Colonic mucosa (tissue), 4 donors: ENCODE measurements at regions not wholly inside any gene's neighbourhood (a gene's known extent, or its start where the extent isn't known, plus 50 kb on each side); places are given as distances from the start of the nearest gene placed in this dataset.

Experiments used
- DNase-seq: peaks from one replicate; pipeline ENCODE4 v3.0.0-alpha.2; 2020
- H3K27ac ChIP-seq: fragments of 200-600 bp; one replicate; pipeline ENCODE4 v1.8.0; 2021
- H3K27me3 ChIP-seq: fragments of 200-600 bp; one replicate; pipeline ENCODE4 v1.8.0; 2021
- H3K36me3 ChIP-seq: fragments of 200-600 bp; one replicate; pipeline ENCODE4 v1.8.0; 2021
- H3K4me1 ChIP-seq: fragments of 200-600 bp; one replicate; pipeline ENCODE4 v1.8.0; 2021; ENCODE audit warnings: mild to moderate bottlenecking
- H3K4me3 ChIP-seq: fragments of 200-600 bp; one replicate; pipeline ENCODE4 v1.8.0; 2021
- H3K9ac ChIP-seq, 2 donors: one replicate each; pipeline ENCODE4 v1.7.0; 2013; ENCODE audit warnings: control low read depth in 2 of 2, low read depth in 2 of 2, low read length in 2 of 2
- H3K9me3 ChIP-seq: fragments of 200-600 bp; one replicate; pipeline ENCODE4 v1.8.0; 2021
- intact Hi-C: fragments of 100-400 bp; cut with DNase I; formaldehyde crosslinking; loops from one replicate; pipeline ENCODE4 v1.14.1; 2022
- TF ChIP-seq, protein P1 (sequence below): fragments of 200-600 bp; IDR thresholded peaks from one replicate; pipeline ENCODE4 v1.8.0; 2022; ENCODE audit warnings: antibody characterized with exemption, mild to moderate bottlenecking
- donor health status: healthy.
- donor health status: DM: no; HTN: no; CAD: no.
- donor health status: DM: no; HTN: no; CAD: no.

DNA sequence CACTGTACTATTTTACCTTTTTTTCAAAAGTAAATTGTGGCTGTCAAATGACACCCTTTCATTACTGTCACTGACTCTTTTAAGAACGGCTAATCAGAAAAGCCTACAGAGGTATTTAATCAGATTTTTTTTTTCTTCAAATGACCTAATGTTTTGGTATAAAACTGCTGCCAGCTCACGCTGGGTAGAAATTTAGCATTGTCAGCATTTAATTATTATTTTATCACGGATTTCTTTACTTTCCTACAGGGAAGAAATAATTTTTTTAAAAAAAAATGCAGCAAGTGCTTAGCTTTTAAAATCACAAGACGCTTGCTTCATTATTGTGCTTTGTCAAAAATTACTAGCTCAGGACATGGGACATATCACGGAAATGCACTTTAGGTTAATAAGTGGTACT, 149.1 kb upstream of the FOXN3 start:
- intact Hi-C loops, result no loop called here
- TF ChIP-seq, protein P1, sequence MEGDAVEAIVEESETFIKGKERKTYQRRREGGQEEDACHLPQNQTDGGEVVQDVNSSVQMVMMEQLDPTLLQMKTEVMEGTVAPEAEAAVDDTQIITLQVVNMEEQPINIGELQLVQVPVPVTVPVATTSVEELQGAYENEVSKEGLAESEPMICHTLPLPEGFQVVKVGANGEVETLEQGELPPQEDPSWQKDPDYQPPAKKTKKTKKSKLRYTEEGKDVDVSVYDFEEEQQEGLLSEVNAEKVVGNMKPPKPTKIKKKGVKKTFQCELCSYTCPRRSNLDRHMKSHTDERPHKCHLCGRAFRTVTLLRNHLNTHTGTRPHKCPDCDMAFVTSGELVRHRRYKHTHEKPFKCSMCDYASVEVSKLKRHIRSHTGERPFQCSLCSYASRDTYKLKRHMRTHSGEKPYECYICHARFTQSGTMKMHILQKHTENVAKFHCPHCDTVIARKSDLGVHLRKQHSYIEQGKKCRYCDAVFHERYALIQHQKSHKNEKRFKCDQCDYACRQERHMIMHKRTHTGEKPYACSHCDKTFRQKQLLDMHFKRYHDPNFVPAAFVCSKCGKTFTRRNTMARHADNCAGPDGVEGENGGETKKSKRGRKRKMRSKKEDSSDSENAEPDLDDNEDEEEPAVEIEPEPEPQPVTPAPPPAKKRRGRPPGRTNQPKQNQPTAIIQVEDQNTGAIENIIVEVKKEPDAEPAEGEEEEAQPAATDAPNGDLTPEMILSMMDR, result no peak
- no peaks in the 10 kb centered on the region for H3K4me1 ChIP-seq
- no peaks in the 10 kb centered on the region for H3K36me3 ChIP-seq
- no peaks in the 10 kb centered on the region for H3K27me3 ChIP-seq
- DNase-seq, result no peak
- no peak overlapping the region for H3K27ac ChIP-seq
- no peak overlapping the region for H3K9ac ChIP-seq
- no peaks in the 10 kb centered on the region for H3K9me3 ChIP-seq
- no peak overlapping the region for H3K4me3 ChIP-seq

DNA sequence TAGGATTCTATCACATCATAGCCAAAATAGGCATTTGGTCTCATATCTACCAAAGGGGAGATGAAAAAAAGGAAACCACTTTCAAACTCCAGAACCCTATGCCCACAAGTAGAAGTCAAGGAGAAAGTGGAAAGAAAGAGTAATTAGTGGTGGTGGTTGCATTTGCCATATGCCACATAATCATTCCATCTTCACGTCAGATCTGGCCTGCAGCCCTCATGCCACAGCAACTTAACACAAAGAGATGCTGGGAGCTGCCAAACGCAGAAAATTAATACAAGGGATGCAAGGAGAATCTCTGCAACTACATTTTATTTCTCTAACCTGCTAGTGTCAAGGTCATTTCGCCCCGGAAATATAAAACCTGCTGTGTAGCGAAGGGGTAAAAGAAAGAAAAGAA, 148.6 kb upstream of the FOXN3 start:
- Histone ChIP-seq H3K9me3 (no peaks in the 10 kb centered on the region), H3K27ac (no peak overlapping the region), H3K9ac (no peak overlapping the region), H3K27me3 (no peaks in the 10 kb centered on the region), H3K4me3 (no peak overlapping the region), H3K36me3 (no peaks in the 10 kb centered on the region), H3K4me1 (no peaks in the 10 kb centered on the region)
- TF ChIP-seq, protein P1, result no peak
- intact Hi-C loops, result no loop called here
- no peak for DNase-seq

GRCh38 chr14:89564989-89565388, 148.0 kb upstream of the FOXN3 start:
- H3K4me1 ChIP-seq, result no peaks in the 10 kb centered on the region
- intact Hi-C loops, result no loop called here
- no peak overlapping the region for H3K27ac ChIP-seq
- H3K9me3 ChIP-seq, result no peaks in the 10 kb centered on the region
- no peaks in the 10 kb centered on the region for H3K36me3 ChIP-seq
- H3K4me3 ChIP-seq, result no peak overlapping the region
- H3K9ac ChIP-seq, result no peak overlapping the region
- TF ChIP-seq, protein P1, result no peak
- H3K27me3 ChIP-seq, result no peaks in the 10 kb centered on the region
- no peak for DNase-seq

GRCh38 chr14:89564286-89564957, 147.4 kb upstream of the FOXN3 start:
- TF ChIP-seq, protein P1, result no peak
- H3K27ac ChIP-seq, result no peak overlapping the region

GRCh38 chr14:89563471-89563870, 146.4 kb upstream of the FOXN3 start:
- DNase-seq, result no peak
- H3K36me3 ChIP-seq, result no peaks in the 10 kb centered on the region
- no peaks in the 10 kb centered on the region for H3K9me3 ChIP-seq
- no peak overlapping the region for H3K9ac ChIP-seq
- H3K27ac ChIP-seq, result no peak overlapping the region
- TF ChIP-seq, protein P1, result no peak
- H3K4me3 ChIP-seq, result no peak overlapping the region
- H3K27me3 ChIP-seq, result no peaks in the 10 kb centered on the region
- intact Hi-C loops, result no loop called here
- no peaks in the 10 kb centered on the region for H3K4me1 ChIP-seq

More at GRCh38 chr14:89564286-89564957, 147.4 kb upstream of the FOXN3 start:
- intact Hi-C loops, result no loop called here
- Histone ChIP-seq H3K27me3 (no peaks in the 10 kb centered on the region), H3K4me3 (no peak overlapping the region), H3K4me1 (no peaks in the 10 kb centered on the region), H3K9ac (no peak overlapping the region), H3K9me3 (no peaks in the 10 kb centered on the region), H3K36me3 (no peaks in the 10 kb centered on the region)
- no peak for DNase-seq
